HepG2 (cell line): ENCODE measurements at regions not wholly inside any gene's neighbourhood (a gene's known extent, or its start where the extent isn't known, plus 50 kb on each side); places are given as distances from the start of the nearest gene placed in this dataset.

ENCODE experiments used
- ATAC-seq: fragments of 200-7000 bp; cut with Tn5 transposase; 3 replicates; pipeline ENCODE4 v1.9.1; 2020; ENCODE audit warnings: mild to moderate bottlenecking, moderate library complexity
- BruUV-seq: library from RNA; stranded (reverse); fragments of 400-500 nt; replicated peaks from 2 replicates; lab custom pipeline; 2021; lab: Mats Ljungman, UMichigan
- CTCF ChIA-PET: fragments of 300-600 bp; formaldehyde crosslinking; extraction: SDS; loops from one replicate; lab custom pipeline; 2021; ENCODE audit warnings: low total read pairs, inconsistent platforms, low intra/inter-chr PET ratio; lab: Yijun Ruan, JAX
- POLR2A ChIA-PET: fragments of 350-600 bp; sonication (Branson Sonifier 250); formaldehyde crosslinking; loops from one replicate; lab custom pipeline; 2020; ENCODE audit warnings: antibody characterized with exemption, inconsistent platforms; lab: Yijun Ruan, JAX
- DNase-seq: peaks from one replicate; pipeline ENCODE4 v3.0.0-alpha.2; 2015; ENCODE audit warnings: low spot score
- FAIRE-seq: peaks from 3 replicates; lab custom pipeline; 2011; peaks lifted over from hg19 to GRCh38; lab: Jason Lieb, UNC
- H2AFZ ChIP-seq: one replicate; pipeline ENCODE4 v1.6.1; 2011; ENCODE audit warnings: low read length, inconsistent platforms
- H3K27ac ChIP-seq: fragments of 300-600 bp; 3 replicates; pipeline ENCODE4 v1.8.0; 2011; ENCODE audit warnings: mixed run types, mild to moderate bottlenecking, mixed read lengths, low read length, inconsistent platforms; ENCODE audit not compliant: insufficient read depth; ENCODE audit errors: extremely low read length
- H3K27me3 ChIP-seq, 2 experiments: fragments of 200-600 bp in 1 of 2; 2 replicates in 1 of 2; 3 replicates in 1 of 2; pipeline versions ENCODE4 v1.6.0 to v1.8.0; 2011; ENCODE audit warnings: low read length in 2 of 2, mild to moderate bottlenecking in 2 of 2, moderate library complexity in 2 of 2, inconsistent platforms in 1 of 2; ENCODE audit not compliant: insufficient read depth in 2 of 2, control insufficient read depth in 1 of 2
- H3K36me3 ChIP-seq, 2 experiments: fragments of 200-600 bp in 1 of 2; replicated peaks in 1 of 2; 2 replicates in 1 of 2; 3 replicates in 1 of 2; pipeline versions ENCODE4 v1.5.1 to v1.8.0; 2011; ENCODE audit warnings: low read length in 2 of 2, inconsistent platforms in 1 of 2; ENCODE audit not compliant: insufficient read depth in 2 of 2, control insufficient read depth in 1 of 2
- H3K4me1 ChIP-seq: 2 replicates; pipeline ENCODE4 v1.5.1; 2012; ENCODE audit warnings: low read length, inconsistent platforms; ENCODE audit not compliant: insufficient read depth
- H3K4me2 ChIP-seq: 2 replicates; pipeline ENCODE4 v1.6.0; 2011; ENCODE audit warnings: low read depth, low read length, inconsistent platforms
- H3K4me3 ChIP-seq, 3 experiments: fragments of 200-600 bp in 1 of 3; sonication (generic), shearing (Covaris generic) in 1 of 3; replicated peaks in 1 of 3; 2 replicates each; pipeline ENCODE4 v1.5.1; 2011 to 2016; ENCODE audit warnings: low read length in 3 of 3, inconsistent platforms in 2 of 3, low read depth in 2 of 3, mild to moderate bottlenecking in 2 of 3, control low read depth in 1 of 3, mixed read lengths in 1 of 3; ENCODE audit not compliant: insufficient read depth in 1 of 3
- H3K79me2 ChIP-seq: one replicate; pipeline ENCODE4 v1.6.1; 2011; ENCODE audit warnings: low read length, inconsistent platforms; ENCODE audit not compliant: insufficient read depth
- H3K9ac ChIP-seq: 2 replicates; pipeline ENCODE4 v1.6.0; 2011; ENCODE audit warnings: mild to moderate bottlenecking, low read depth, low read length, inconsistent platforms; ENCODE audit not compliant: insufficient read depth
- H3K9me3 ChIP-seq: 2 replicates; pipeline ENCODE4 v1.5.1; 2012; ENCODE audit warnings: mild to moderate bottlenecking, low read length
- H4K20me1 ChIP-seq: 2 replicates; pipeline ENCODE4 v1.6.0; 2011; ENCODE audit warnings: inconsistent platforms, mild to moderate bottlenecking, low read length, moderate library complexity; ENCODE audit not compliant: insufficient read depth
- ARHGAP35 ChIP-seq: sonication (generic); formaldehyde crosslinking; IDR thresholded peaks from 2 replicates; pipeline ENCODE4 v1.9.0; 2022; ENCODE audit warnings: mild to moderate bottlenecking, inconsistent platforms, moderate library complexity, missing genetic modification reagents, borderline replicate concordance
- MYNN ChIP-seq: sonication (generic); formaldehyde crosslinking; IDR thresholded peaks from 2 replicates; pipeline ENCODE4 v1.4.0; 2020; ENCODE audit warnings: mild to moderate bottlenecking, low read depth, missing genetic modification reagents
- NFATC3 ChIP-seq: sonication (generic); formaldehyde crosslinking; IDR thresholded peaks from 2 replicates; pipeline ENCODE4 v1.5.1; 2020; ENCODE audit warnings: mild to moderate bottlenecking, missing genetic modification reagents
- NR2F6 ChIP-seq, 2 experiments: IDR thresholded peaks; 2 replicates each; pipeline ENCODE4 v1.6.1; 2016; ENCODE audit warnings: antibody characterized with exemption in 1 of 2, mild to moderate bottlenecking in 1 of 2
- TAF1 ChIP-seq: sonication (generic); formaldehyde crosslinking; IDR thresholded peaks from 2 replicates; pipeline ENCODE4 v1.4.0; 2020; ENCODE audit warnings: missing genetic modification reagents
- TRIM22 ChIP-seq: fragments of 450-650 bp; IDR thresholded peaks from 2 replicates; pipeline ENCODE4 v1.6.1; 2017
- ZBTB40 ChIP-seq, 2 experiments: fragments of 450-650 bp in 1 of 2; sonication (generic) in 1 of 2; formaldehyde crosslinking in 1 of 2; IDR thresholded peaks; 2 replicates each; pipeline versions ENCODE4 v1.6.1 to v1.8.0; 2016 to 2022; ENCODE audit warnings: antibody characterized with exemption in 1 of 2, mild to moderate bottlenecking in 1 of 2, missing genetic modification reagents in 1 of 2
- ZEB1 ChIP-seq: IDR thresholded peaks from 2 replicates; pipeline ENCODE4 v1.6.1; 2012; ENCODE audit warnings: mild to moderate bottlenecking, low read depth, inconsistent platforms; ENCODE audit not compliant: insufficient replicate concordance
- ZNF556 ChIP-seq: sonication (generic); formaldehyde crosslinking; IDR thresholded peaks from 2 replicates; pipeline ENCODE4 v1.4.0; 2020; ENCODE audit warnings: mild to moderate bottlenecking, missing genetic modification reagents, borderline replicate concordance
- ZNF562 ChIP-seq: sonication (generic); formaldehyde crosslinking; IDR thresholded peaks from 2 replicates; pipeline ENCODE4 v1.8.0; 2022; ENCODE audit warnings: missing genetic modification reagents, borderline replicate concordance
- ZNF770 ChIP-seq: sonication (generic); formaldehyde crosslinking; IDR thresholded peaks from 2 replicates; pipeline ENCODE4 v1.5.0; 2020; ENCODE audit warnings: mild to moderate bottlenecking, missing genetic modification reagents
- WGBS: methylation state at CpG from one replicate; pipeline ENCODE4 v1.1.6; 2017; ENCODE audit warnings: low lambda C conversion rate; 5-methylcytosine and 5-hydroxymethylcytosine counted together
- in situ Hi-C: cut with HindIII; loops from 2 replicates; pipeline ENCODE4 v1.10.0; 2017; ENCODE audit warnings: low pct_unique_long_range_greater_than_20kb; ENCODE audit not compliant: extremely low pct_ligation_motif_present
- intact Hi-C: fragments of 100-400 bp; cut with micrococcal nuclease; formaldehyde crosslinking; loops from one replicate; pipeline ENCODE4 v1.10.0; 2022; ENCODE audit not compliant: unreplicated experiment

GRCh38 chr10:10460451-10460850 is 557.2 kb upstream of the CELF2 start:
- H2AFZ ChIP-seq: no peak overlapping the region
- H3K27me3 ChIP-seq: no peaks in the 10 kb centered on the region
- no peak overlapping the region for H3K9ac ChIP-seq
- DNase-seq (no peak), FAIRE-seq (no peak), ATAC-seq (no peak)
- H3K4me1 ChIP-seq: no peaks in the 10 kb centered on the region
- CTCF ChIA-PET: no interaction called here
- no peaks in the 10 kb centered on the region for H3K36me3 ChIP-seq
- H4K20me1 ChIP-seq: no peaks in the 10 kb centered on the region
- H3K9me3 ChIP-seq: peaks cover 66% of the 10 kb centered on the region
- H3K79me2 ChIP-seq: no peaks in the 10 kb centered on the region
- in situ Hi-C loops (no loop called here), intact Hi-C loops (no loop called here)
- 4% methylated on average over 1 of the region's 1 CpG for WGBS
- BruUV-seq: no TSS peak
- POLR2A ChIA-PET: no interaction called here
- H3K4me2 ChIP-seq: no peak overlapping the region
- H3K4me3 ChIP-seq: no peak overlapping the region
- no peak overlapping the region for H3K27ac ChIP-seq
- TF ChIP-seq TRIM22 (no peak), ZNF556 (CRISPR knock-in tag) (no peak), NFATC3 (CRISPR knock-in tag) (no peak), ZNF562 (CRISPR knock-in tag) (no peak), ZNF770 (CRISPR knock-in tag) (no peak), ZEB1 (no peak), ARHGAP35 (CRISPR knock-in tag) (no peak), NR2F6 (IDR thresholded peaks at IDR 0.05) (no peak), NR2F6 (CRISPR knock-in tag; IDR thresholded peaks at IDR 0.05) (no peak), ZBTB40 (IDR thresholded peaks at IDR 0.05) (no peak), ZBTB40 (CRISPR knock-in tag; IDR thresholded peaks at IDR 0.05) (no peak), MYNN (CRISPR knock-in tag) (no peak), TAF1 (no peak)
